ENCODE measurements at regions not wholly inside any gene's neighbourhood (a gene's known extent, or its start where the extent isn't known, plus 50 kb on each side); places are given as distances from the start of the nearest gene placed in this dataset.
"Not testable (repeated sequence)": the region's sequence is repeated elsewhere in the genome, so short reads cannot be mapped to it uniquely, and the experiment has no call there.

DNA sequence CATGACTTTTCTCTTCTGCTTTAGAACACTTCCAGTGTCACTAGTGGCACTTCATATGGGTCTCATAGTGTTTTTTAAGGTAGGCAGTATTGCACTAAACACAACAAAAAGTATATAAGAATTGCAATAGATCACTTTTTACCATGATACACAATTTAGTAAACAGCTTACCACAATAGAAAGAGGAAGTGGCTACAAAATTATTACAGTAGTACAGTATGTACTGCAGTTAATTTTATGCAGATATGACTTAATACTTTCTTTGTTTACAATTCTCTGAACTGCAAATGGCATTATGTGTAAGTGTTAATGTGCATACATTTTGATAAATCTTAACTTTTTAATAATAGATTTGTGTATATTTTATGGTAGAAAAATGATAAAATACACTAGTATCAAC lies 157.3 kb downstream of the RRAGB start (continued):
- TF ChIP-seq RNF2 (IDR thresholded peaks at IDR 0.05; ENCODE audit: borderline replicate concordance, low read depth, low read length, missing control alignments, poor library complexity, severe bottlenecking) = no peak

DNA sequence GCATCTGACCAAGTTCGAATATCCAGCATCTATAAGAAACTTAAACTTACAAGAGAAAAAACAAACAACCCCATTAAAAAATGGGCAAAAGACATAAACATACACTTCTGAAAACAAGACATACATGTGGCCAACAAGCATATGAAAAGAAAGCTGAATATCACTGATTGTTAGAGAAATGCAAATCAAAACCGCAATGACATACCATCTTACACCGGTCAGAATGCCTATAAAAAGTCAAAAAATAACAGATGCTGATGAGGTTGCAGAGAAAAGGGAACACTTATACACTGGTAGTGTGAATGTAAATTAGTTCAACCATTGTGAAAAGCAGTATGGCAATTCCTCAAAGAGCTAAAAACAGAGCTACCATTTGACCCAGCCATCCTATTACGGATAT lies 166.0 kb downstream of the RRAGB start:
- H3K14ac ChIP-seq (ENCODE audit: insufficient read length); H3K36me3 ChIP-seq (ENCODE audit: control insufficient read depth in 2 of 4, insufficient read depth in 4 of 4, low read length in 3 of 4); H3K23me2 ChIP-seq (ENCODE audit: low read depth, low read length); H2AK5ac ChIP-seq (ENCODE audit: low read depth, low read length); H2BK20ac ChIP-seq (ENCODE audit: low read length); H4K20me1 ChIP-seq (replicated peaks in 1 of 2; ENCODE audit: control insufficient read depth in 1 of 2, insufficient read depth in 2 of 2, low read length in 2 of 2); H2BK120ac ChIP-seq (replicated peaks; ENCODE audit: low read depth, low read length); H3K79me1 ChIP-seq (ENCODE audit: low read depth, low read length); DNase-seq (ENCODE audit: low read depth in 1 of 2, low spot score in 2 of 2); H3K79me2 ChIP-seq (ENCODE audit: control insufficient read depth in 1 of 2, insufficient read depth in 2 of 2, low read length in 2 of 2); H3K4me2 ChIP-seq (ENCODE audit: insufficient read depth in 1 of 2, low read depth in 2 of 2, low read length in 2 of 2); POLR2A ChIA-PET (ENCODE audit: partially characterized antibody); H3K4me1 ChIP-seq (replicated peaks in 1 of 4; ENCODE audit: control insufficient read depth in 3 of 4, insufficient read depth in 4 of 4, low read length in 3 of 4); H2BK12ac ChIP-seq (ENCODE audit: low read depth, low read length); H3K9ac ChIP-seq (replicated peaks in 1 of 4; ENCODE audit: extremely low read depth in 1 of 4, low read depth in 3 of 4, low read length in 3 of 4); H4K8ac ChIP-seq (ENCODE audit: extremely low read depth, insufficient read depth, low read length); H3K27ac ChIP-seq (ENCODE audit: low read depth, low read length); H4K5ac ChIP-seq (ENCODE audit: insufficient read length, low read depth, low read length); H2AFZ ChIP-seq (ENCODE audit: low read length); H3K18ac ChIP-seq (ENCODE audit: extremely low read depth, low read length); H3K9me3 ChIP-seq (ENCODE audit: insufficient read depth in 2 of 2, low read depth in 1 of 2, low read length in 1 of 2); CTCF ChIA-PET (ENCODE audit: partially characterized antibody); H3K56ac ChIP-seq (replicated peaks; ENCODE audit: insufficient read length, low read depth, low read length); H4K91ac ChIP-seq (replicated peaks; ENCODE audit: insufficient read length, low read length); FAIRE-seq; H3K27me3 ChIP-seq (replicated peaks in 1 of 4; ENCODE audit: control insufficient read depth in 3 of 4, extremely low read depth in 1 of 4, insufficient read depth in 3 of 4, low read length in 3 of 4); H2BK15ac ChIP-seq (ENCODE audit: low read length); H2BK5ac ChIP-seq (ENCODE audit: low read depth, low read length); H3K4me3 ChIP-seq (ENCODE audit: extremely low read depth in 1 of 4, insufficient read depth in 2 of 4, low read depth in 3 of 4, low read length in 4 of 4); H3K23ac ChIP-seq (ENCODE audit: insufficient read length); H3K4ac ChIP-seq (replicated peaks; ENCODE audit: insufficient read length, low read depth, low read length): not testable (repeated sequence)
- 94% methylated on average over 4 of the region's 4 CpGs; no CpG with 5 or more reads in 1 of the 2 experiments for WGBS, 2 experiments (ENCODE audit: extremely low coverage in 1 of 2, insufficient coverage in 1 of 2, insufficient read length in 1 of 2, insufficient replicate concordance in 2 of 2, low coverage in 1 of 2, low lambda C conversion rate in 2 of 2, missing lambda C conversion rate in 1 of 2)
